Endothelial cell (in vitro differentiated cells): ENCODE measurements at regions not wholly inside any gene's neighbourhood (a gene's known extent, or its start where the extent isn't known, plus 50 kb on each side); places are given as distances from the start of the nearest gene placed in this dataset.

Experiments
- DNase-seq: peaks from one replicate; pipeline ENCODE4 v3.0.0; 2021; ENCODE audit warnings: low spot score
- H3K27ac Mint-ChIP-seq: one replicate; pipeline ENCODE4 v1.8.0; 2021; ENCODE audit warnings: mixed read lengths, inconsistent platforms; ENCODE audit not compliant: unreplicated experiment
- H3K27me3 Mint-ChIP-seq: one replicate; pipeline ENCODE4 v1.8.0; 2021; ENCODE audit warnings: mild to moderate bottlenecking, moderate library complexity, mixed read lengths, inconsistent platforms; ENCODE audit not compliant: unreplicated experiment
- H3K36me3 Mint-ChIP-seq: one replicate; pipeline ENCODE4 v1.8.0; 2021; ENCODE audit warnings: mild to moderate bottlenecking, low read depth, mixed read lengths, inconsistent platforms; ENCODE audit not compliant: unreplicated experiment
- H3K4me1 Mint-ChIP-seq: one replicate; pipeline ENCODE4 v1.8.0; 2021; ENCODE audit warnings: mild to moderate bottlenecking, mixed read lengths, inconsistent platforms; ENCODE audit not compliant: unreplicated experiment
- H3K4me3 Mint-ChIP-seq: one replicate; pipeline ENCODE4 v1.8.0; 2021; ENCODE audit warnings: mild to moderate bottlenecking, mixed read lengths, inconsistent platforms; ENCODE audit not compliant: unreplicated experiment
- H3K9me3 Mint-ChIP-seq: one replicate; pipeline ENCODE4 v1.8.0; 2021; ENCODE audit warnings: mixed read lengths, inconsistent platforms; ENCODE audit not compliant: unreplicated experiment
- TF ChIP-seq, protein P1 (sequence below): fragments of 200-600 bp; sonication (generic); IDR thresholded peaks from one replicate; pipeline ENCODE4 v1.5.0; 2021; ENCODE audit warnings: antibody characterized with exemption; ENCODE audit not compliant: unreplicated experiment

DNA sequence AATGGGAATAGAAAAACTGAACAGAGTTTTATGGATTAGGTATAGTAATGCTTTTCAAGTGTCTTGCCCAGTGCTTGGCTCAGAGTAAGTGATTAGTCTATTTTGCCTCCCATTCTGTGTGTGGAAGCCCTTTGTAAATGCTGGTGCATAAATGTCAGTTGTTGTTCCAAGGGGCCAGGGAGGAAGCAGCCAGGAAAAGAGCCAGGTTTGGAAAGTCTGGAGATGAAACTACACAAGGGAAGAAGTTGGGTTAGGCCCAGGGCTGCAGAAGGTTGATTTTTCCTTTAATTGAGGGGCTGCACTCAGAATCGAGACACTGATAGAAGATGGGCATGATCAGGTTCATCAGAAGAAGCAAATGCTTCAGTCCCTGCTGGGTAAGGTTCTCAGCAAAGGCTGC lies 484.0 kb downstream of the OLFM4 start:
- H3K4me1 Mint-ChIP-seq = peaks cover 3% of the 10 kb centered on the region
- H3K36me3 Mint-ChIP-seq = no peaks in the 10 kb centered on the region
- TF ChIP-seq, protein P1, sequence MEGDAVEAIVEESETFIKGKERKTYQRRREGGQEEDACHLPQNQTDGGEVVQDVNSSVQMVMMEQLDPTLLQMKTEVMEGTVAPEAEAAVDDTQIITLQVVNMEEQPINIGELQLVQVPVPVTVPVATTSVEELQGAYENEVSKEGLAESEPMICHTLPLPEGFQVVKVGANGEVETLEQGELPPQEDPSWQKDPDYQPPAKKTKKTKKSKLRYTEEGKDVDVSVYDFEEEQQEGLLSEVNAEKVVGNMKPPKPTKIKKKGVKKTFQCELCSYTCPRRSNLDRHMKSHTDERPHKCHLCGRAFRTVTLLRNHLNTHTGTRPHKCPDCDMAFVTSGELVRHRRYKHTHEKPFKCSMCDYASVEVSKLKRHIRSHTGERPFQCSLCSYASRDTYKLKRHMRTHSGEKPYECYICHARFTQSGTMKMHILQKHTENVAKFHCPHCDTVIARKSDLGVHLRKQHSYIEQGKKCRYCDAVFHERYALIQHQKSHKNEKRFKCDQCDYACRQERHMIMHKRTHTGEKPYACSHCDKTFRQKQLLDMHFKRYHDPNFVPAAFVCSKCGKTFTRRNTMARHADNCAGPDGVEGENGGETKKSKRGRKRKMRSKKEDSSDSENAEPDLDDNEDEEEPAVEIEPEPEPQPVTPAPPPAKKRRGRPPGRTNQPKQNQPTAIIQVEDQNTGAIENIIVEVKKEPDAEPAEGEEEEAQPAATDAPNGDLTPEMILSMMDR = no peak
- H3K4me3 Mint-ChIP-seq = no peak overlapping the region
- H3K27ac Mint-ChIP-seq = no peak overlapping the region
- DNase-seq = no peak
- no peaks in the 10 kb centered on the region for H3K27me3 Mint-ChIP-seq
- no peaks in the 10 kb centered on the region for H3K9me3 Mint-ChIP-seq

DNA sequence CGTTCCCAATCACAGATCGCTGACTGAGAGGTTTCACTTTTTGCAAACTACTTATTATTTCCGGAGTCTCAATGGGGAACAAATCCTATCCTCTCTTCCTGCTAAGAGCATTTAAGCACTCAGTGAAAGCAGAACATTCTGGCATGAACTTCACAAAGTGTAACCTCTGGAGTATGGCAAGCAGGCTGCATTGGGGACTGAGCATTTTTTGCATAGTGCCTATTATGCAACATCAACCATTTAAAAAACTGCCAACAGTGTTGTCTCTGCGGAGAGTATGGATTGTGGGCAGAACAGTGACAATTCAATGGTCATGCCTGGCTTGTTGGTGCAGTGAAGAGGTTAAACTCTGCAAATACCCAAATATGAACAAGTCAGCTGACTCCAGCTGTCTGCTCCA lies 484.6 kb downstream of the OLFM4 start:
- Mint-ChIP-seq H3K27ac (no peak overlapping the region), H3K36me3 (no peaks in the 10 kb centered on the region), H3K27me3 (no peaks in the 10 kb centered on the region), H3K9me3 (no peaks in the 10 kb centered on the region), H3K4me1 (peaks cover 3% of the 10 kb centered on the region), H3K4me3 (no peak overlapping the region)
- TF ChIP-seq, protein P1 = no peak
- DNase-seq = no peak

DNA sequence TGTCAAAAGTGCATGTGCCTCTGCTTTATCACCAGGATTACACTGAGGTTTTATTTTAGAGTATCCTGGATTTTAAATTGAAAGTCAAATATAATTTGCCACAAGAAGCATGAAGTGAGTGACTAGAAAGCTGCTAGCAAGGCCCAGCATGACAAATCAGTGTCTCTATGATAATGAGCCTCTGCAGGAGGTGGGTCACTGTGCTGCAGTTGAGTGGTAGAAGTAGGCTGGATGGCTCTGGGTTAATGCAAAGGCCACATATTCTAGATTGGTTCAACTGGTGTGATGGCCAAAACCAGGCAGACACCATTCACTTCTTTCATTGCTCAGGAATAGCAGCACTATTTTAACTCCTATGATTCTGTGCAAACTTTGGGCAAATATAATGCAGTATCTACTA lies 491.5 kb downstream of the OLFM4 start:
- DNase-seq = no peak
- Mint-ChIP-seq H3K4me3 (no peak overlapping the region), H3K27me3 (no peaks in the 10 kb centered on the region), H3K4me1 (peaks cover 3% of the 10 kb centered on the region), H3K27ac (no peak overlapping the region), H3K9me3 (no peaks in the 10 kb centered on the region), H3K36me3 (no peaks in the 10 kb centered on the region)
- TF ChIP-seq, protein P1 = no peak

DNA sequence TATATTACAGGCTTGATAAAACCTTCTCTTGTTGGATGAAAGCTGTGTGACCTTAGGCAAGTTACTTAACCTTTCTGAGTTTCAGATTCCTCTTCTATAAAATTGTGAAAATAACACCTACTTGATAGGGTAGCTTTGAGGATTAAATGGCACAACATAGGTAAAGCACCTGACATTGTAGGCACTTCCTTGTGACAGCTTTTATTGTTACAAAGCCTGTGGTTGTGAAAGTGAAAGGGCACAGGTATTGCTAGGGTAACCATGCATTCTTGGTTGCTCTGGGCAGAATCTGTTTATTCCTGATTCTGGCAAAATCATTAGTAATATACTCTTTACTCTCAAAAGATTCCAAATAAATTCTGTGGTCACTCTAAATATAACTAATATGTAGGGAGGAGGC lies 493.4 kb downstream of the OLFM4 start:
- Mint-ChIP-seq H3K27me3 (no peaks in the 10 kb centered on the region), H3K4me1 (peaks cover 3% of the 10 kb centered on the region), H3K36me3 (no peaks in the 10 kb centered on the region), H3K27ac (no peak overlapping the region), H3K4me3 (no peak overlapping the region), H3K9me3 (no peaks in the 10 kb centered on the region)
- TF ChIP-seq, protein P1 = no peak
- DNase-seq = no peak

DNA sequence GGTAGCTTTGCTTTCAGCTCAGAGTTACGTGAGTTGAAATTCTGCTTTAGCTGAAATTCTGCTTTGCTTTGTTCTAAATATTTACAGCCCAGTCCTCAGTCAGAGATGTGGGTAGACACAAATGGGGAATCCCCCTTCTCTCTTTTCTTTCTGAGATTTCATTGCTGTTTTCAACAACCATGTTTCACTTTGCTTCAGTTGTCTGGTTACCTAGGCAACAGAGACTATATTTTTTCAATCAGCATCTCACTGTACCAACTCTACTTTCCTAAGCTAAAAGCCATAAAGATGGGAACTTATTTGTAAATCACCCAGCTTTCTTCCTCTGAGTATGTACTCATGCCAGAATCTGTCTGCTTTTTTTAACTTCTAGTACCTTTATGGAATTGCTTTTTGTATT lies 509.0 kb downstream of the OLFM4 start:
- no peaks in the 10 kb centered on the region for H3K4me1 Mint-ChIP-seq
- no peak overlapping the region for H3K27ac Mint-ChIP-seq
- H3K9me3 Mint-ChIP-seq = no peaks in the 10 kb centered on the region
- TF ChIP-seq, protein P1 = no peak
- no peak for DNase-seq
- no peak overlapping the region for H3K4me3 Mint-ChIP-seq
- no peaks in the 10 kb centered on the region for H3K36me3 Mint-ChIP-seq
- no peaks in the 10 kb centered on the region for H3K27me3 Mint-ChIP-seq
